Hematopoietic multipotent progenitor cell treated with erythropoietin and hydrocortisone succinate and interleukin-3 and kit ligand, for 6 days (in vitro differentiated cells): ENCODE measurements at regions not wholly inside any gene's neighbourhood (a gene's known extent, or its start where the extent isn't known, plus 50 kb on each side); places are given as distances from the start of the nearest gene placed in this dataset.
"Not testable (repeated sequence)": the region's sequence is repeated elsewhere in the genome, so short reads cannot be mapped to it uniquely, and the experiment has no call there.

Source experiments
- DNase-seq: peaks from one replicate; pipeline ENCODE4 v3.0.0-alpha.2; 2015

GRCh38 chr4:29240641-29241040 lies 1479.5 kb upstream of the PCDH7 start:
- DNase-seq: no peak

DNA sequence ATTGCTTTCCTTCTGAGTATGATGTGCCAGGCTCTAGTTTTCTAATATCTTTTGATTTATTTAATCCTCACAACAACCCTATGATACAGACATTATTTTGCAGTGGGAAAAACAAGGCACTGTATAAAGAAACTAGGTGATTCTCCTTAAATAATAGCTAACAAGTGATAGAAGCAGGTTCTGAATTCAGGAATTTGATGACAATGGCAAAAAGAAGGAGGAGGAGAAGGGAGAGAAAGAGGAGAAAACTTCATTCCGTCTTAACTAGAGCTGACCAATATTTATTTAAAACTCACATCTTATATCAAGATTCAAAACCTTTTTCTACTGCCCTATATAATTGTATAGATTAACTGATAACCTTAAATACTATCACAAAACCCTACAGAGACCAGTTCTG lies 1477.1 kb upstream of the PCDH7 start:
- no peak for DNase-seq

- DNase-seq: no peak
Observed at GRCh38 chr4:29243851-29244250, 1476.3 kb upstream of the PCDH7 start.

DNA sequence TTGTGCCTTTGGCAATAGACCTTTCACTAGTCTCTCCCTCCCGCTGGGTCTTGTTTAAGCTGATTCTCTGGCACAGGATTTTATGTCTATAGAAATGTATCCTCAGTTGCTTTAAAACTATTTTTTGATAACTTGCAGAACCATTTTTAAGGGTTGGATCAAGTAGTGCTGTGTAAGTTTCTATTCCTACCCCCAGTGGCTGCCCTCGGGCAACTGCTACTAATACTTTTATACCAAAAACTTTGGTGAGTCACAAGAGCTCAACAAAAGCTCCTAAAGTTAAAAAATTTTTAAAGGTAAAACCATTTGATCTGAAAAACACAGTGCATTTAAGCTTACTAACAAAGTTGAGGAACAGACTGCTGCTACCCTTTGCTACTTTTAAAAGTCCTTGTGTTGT lies 1460.6 kb upstream of the PCDH7 start:
- no peak for DNase-seq

DNA sequence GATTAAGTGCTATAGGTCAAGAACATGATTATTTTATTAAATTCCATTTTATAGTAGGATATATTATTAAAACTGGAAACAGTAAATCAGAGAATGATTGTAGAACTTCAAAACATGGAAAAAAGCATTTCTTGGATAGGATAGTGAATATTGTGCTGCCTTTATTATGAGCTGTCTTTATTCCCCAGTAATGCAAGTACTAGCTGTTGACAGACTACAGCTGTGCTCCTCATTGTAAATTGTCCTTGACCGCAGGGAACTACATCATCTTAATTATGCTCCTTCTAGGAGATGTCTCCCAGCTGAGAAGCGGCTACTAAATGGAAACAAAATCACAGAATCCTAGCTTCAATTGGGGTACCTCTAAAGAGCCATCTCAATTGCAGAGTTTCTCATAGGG lies 1457.2 kb upstream of the PCDH7 start:
- no peak for DNase-seq

DNA sequence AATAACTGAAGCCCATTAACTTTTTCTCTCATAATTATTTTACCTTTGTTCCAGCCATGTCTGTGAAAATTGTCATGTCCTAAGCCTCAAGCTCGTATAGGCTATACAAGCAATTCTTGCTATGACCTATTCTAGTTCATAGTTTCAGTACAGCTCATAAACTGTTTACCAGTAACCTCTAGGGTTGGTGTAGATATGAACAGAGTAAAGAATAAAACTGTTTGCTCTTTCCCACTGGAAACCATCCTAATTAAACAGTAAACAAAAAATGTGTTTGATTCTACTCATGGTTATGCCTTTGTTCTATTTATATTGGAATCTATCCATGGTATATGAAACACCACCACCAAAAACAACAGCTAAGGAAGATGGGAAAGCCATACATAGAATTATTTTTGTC lies 1444.0 kb upstream of the PCDH7 start:
- DNase-seq: no peak

DNA sequence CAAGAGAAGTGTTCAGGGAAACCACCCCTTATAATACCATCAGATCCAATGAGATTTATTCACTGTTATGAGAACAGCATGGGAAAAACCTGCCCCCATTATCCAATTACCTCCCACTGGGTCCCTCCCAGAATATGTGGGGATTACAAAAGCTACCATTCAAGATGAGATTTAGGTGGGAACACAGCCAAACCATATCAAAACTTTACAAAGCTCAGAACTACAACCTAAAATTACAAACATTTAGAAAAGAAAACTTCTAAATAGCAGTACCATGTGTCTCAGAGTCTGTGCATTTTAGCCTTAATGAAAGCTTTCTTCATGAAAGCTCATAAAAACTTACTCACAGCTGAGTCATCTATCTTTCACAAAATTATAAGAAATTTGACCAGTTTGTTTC lies 1442.8 kb upstream of the PCDH7 start:
- no peak for DNase-seq

GRCh38 chr4:29278585-29278984 lies 1441.6 kb upstream of the PCDH7 start:
- DNase-seq: no peak

DNA sequence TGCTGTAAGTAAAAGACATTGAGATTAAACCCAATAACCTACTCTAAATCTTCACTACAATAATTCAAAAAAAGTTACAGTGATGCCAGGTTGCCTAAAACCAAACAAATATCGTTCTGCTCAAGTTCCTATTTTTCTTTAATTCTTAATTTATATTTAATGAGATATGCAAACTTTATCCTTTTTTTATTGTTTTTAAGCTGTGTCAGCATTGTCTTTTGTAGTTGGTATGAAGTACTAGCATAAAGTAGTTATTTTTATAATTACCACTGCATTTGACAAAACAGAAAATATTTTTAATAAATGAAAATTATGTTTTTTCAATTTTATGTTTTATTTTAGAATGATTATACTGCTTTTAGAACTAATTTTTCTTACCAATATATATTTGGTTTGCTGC lies 1431.1 kb upstream of the PCDH7 start:
- DNase-seq: no peak

DNA sequence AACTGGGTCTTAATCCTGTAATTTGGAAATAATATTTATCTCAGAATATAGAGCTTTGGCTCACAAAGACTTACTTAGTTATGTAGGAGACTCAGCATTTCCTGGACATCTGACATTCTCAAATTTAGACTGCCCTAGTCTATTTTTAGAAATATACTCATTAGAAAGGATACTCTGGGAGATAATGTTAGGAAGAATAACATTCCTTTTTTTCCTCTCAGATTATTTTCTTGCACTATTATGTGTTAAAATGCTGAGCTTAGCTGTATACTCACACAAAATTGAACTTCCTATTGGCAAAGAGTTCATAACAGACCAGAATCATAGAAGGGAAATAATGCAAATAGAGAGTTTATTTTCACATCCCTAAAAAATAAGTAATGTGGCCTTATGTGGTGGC lies 1424.9 kb upstream of the PCDH7 start:
- DNase-seq: no peak

- no peak for DNase-seq
Observed at GRCh38 chr4:29304595-29304994, 1415.6 kb upstream of the PCDH7 start.

DNA sequence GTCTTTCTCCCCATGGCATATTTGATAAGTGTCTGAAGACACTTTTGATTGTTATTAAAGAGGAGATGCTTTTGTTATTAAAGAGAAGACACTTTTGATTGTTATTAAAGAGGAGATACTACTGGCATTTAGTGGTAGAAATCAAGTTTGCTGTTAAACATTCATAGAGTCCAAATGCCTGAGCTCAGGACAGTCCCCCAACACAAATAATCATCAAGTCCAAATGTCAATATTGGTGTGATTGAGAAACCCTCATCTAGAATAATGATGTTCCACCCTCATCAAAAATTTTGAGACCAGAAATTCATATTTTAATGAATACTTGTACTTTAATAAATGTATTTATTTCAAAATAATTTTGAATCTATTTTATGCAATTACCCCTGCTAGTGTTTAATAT lies 1412.9 kb upstream of the PCDH7 start:
- no peak for DNase-seq

GRCh38 chr4:29307755-29308154 lies 1412.4 kb upstream of the PCDH7 start:
- no peak for DNase-seq

GRCh38 chr4:29309050-29309449 lies 1411.1 kb upstream of the PCDH7 start:
- no peak for DNase-seq

DNA sequence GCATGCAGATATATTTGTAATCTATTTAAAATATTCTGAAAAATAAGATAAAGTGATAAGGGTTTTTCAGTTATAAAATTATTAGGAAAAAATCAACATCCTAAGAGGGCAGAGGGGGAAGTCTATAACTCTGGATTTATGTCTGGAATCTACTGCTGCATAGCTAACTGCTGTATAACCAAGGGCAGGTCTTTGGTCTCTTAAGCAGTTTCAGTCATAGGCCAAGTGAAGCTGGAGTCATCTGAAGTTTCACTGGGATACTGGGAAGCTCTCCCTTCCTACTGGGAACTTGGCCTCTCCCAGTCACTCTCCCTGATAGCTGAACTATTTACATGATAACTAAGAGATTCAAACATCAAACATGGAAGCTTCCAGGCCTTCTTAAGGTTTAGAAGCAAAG lies 1409.9 kb upstream of the PCDH7 start:
- DNase-seq: no peak

GRCh38 chr4:29311247-29311646 lies 1408.9 kb upstream of the PCDH7 start:
- DNase-seq: no peak

GRCh38 chr4:29319663-29320340 lies 1400.4 kb upstream of the PCDH7 start:
- no peak for DNase-seq

GRCh38 chr4:29320947-29321620 lies 1399.1 kb upstream of the PCDH7 start:
- no peak for DNase-seq

GRCh38 chr4:29326004-29326403 lies 1394.2 kb upstream of the PCDH7 start:
- DNase-seq: no peak

- no peak for DNase-seq
Observed at GRCh38 chr4:29326816-29327215, 1393.4 kb upstream of the PCDH7 start.

- DNase-seq: no peak
Observed at GRCh38 chr4:29336861-29337260, 1383.3 kb upstream of the PCDH7 start.

DNA sequence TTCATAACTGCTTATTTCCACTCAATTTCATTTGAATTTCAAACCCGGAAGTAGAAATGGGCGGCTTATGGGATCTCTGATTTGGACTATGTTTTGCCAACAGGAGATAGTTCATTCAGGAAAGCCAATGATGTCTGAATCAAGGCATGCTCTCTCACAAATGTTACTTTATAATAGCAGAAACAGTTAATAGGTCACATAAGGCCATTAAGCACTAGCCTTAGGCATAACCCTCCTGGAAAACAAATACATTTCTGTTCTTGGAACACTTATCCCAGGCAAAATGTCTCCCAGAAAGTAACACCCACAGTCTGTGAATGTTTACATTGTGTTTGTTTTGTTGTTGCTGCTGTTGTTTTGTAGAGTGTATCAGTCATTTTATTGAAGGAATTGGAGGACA lies 1347.2 kb upstream of the PCDH7 start:
- no peak for DNase-seq

- DNase-seq: no peak
Observed at GRCh38 chr4:29375716-29376115, 1344.5 kb upstream of the PCDH7 start.

GRCh38 chr4:29378237-29378636 lies 1341.9 kb upstream of the PCDH7 start:
- DNase-seq: not testable (repeated sequence)

DNA sequence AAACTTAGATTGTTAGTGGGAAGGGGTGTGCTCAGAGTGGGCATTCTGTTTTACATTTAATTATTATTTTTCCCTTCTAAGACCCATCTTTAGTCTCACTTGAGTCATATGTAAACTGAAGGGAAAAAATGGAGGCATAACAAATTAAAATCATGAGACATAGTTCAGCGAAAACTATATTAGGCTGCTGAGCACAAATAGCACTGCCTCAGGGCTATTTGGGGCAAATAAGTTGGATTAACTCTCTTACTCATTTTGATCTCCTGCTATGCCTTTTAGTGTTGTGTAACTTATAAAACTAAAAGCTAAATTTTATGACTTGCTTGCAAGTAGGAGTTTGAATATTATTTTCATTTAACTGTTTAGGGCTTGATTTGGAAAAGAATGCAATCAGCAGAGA lies 1329.2 kb upstream of the PCDH7 start:
- no peak for DNase-seq
